GM12878 (cell line): ENCODE measurements at regions not wholly inside any gene's neighbourhood (a gene's known extent, or its start where the extent isn't known, plus 50 kb on each side); places are given as distances from the start of the nearest gene placed in this dataset.

ENCODE experiments used
- ATAC-seq: fragments of 200-7000 bp; cut with Tn5 transposase; 3 replicates; pipeline ENCODE4 v1.9.1; 2020; ENCODE audit warnings: mild to moderate bottlenecking, moderate library complexity
- BruUV-seq: library from RNA; stranded (reverse); fragments of 400-500 nt; replicated peaks from 2 replicates; lab custom pipeline; 2021; lab: Mats Ljungman, UMichigan
- CTCF ChIA-PET: fragments of 300-600 bp; sonication (Branson Sonifier 250); formaldehyde crosslinking; extraction: SDS; loops from one replicate; lab custom pipeline; 2021; ENCODE audit warnings: inconsistent platforms; lab: Yijun Ruan, JAX
- POLR2A ChIA-PET: fragments of 350-600 bp; formaldehyde crosslinking; extraction: SDS; loops from one replicate; lab custom pipeline; 2021; ENCODE audit warnings: inconsistent platforms; lab: Charles Lee
- RAD21 ChIA-PET: fragments of 300-600 bp; sonication (Branson Sonifier 250); formaldehyde crosslinking; loops from one replicate; lab custom pipeline; 2023; ENCODE audit warnings: antibody characterized with exemption; ENCODE audit not compliant: unreplicated experiment; lab: Charles Lee
- SMC1A ChIA-PET: fragments of 300-600 bp; sonication (Branson Sonifier 250); formaldehyde crosslinking; loops from one replicate; lab custom pipeline; 2023; ENCODE audit not compliant: unreplicated experiment, uncharacterized antibody; lab: Charles Lee
- DNase-seq: peaks from one replicate; pipeline ENCODE4 v3.0.0-alpha.2; 2011; ENCODE audit warnings: low read depth, low spot score
- FAIRE-seq: peaks from 3 replicates; lab custom pipeline; 2011; peaks lifted over from hg19 to GRCh38; lab: Jason Lieb, UNC
- H2AFZ ChIP-seq: 2 replicates; pipeline ENCODE4 v1.6.0; 2011; ENCODE audit warnings: low read depth, low read length, control low read depth; ENCODE audit not compliant: control insufficient read depth
- H3K27ac ChIP-seq: 2 replicates; pipeline ENCODE4 v1.5.1; 2011; ENCODE audit warnings: control low read depth; ENCODE audit not compliant: control insufficient read depth, insufficient read depth
- H3K27me3 ChIP-seq, 2 experiments: replicated peaks in 1 of 2; 2 replicates each; pipeline versions ENCODE4 v1.6.0 to v1.6.1; 2011; ENCODE audit warnings: low read length in 1 of 2; ENCODE audit not compliant: control insufficient read depth in 2 of 2, insufficient read depth in 2 of 2
- H3K36me3 ChIP-seq, 2 experiments: 2 replicates each; pipeline ENCODE4 v1.5.1; 2011; ENCODE audit warnings: low read length in 1 of 2; ENCODE audit not compliant: control insufficient read depth in 2 of 2, insufficient read depth in 2 of 2
- H3K4me1 ChIP-seq: 2 replicates; pipeline ENCODE4 v1.6.1; 2011; ENCODE audit warnings: mild to moderate bottlenecking, low read length, moderate library complexity, mixed read lengths; ENCODE audit not compliant: control insufficient read depth, insufficient read depth
- H3K4me2 ChIP-seq: 2 replicates; pipeline ENCODE4 v1.6.0; 2011; ENCODE audit warnings: control low read depth; ENCODE audit not compliant: control insufficient read depth, insufficient read depth
- H3K4me3 ChIP-seq: fragments of 200-600 bp; sonication (generic); 2 replicates; pipeline ENCODE4 v1.5.1; 2016
- H3K79me2 ChIP-seq: 2 replicates; pipeline ENCODE4 v1.6.0; 2011; ENCODE audit warnings: low read length; ENCODE audit not compliant: control insufficient read depth, insufficient read depth
- H3K9ac ChIP-seq: 2 replicates; pipeline ENCODE4 v1.8.0; 2011; ENCODE audit warnings: low read length, control low read depth, mixed read lengths; ENCODE audit not compliant: control insufficient read depth, insufficient read depth
- H3K9me3 ChIP-seq: replicated peaks from 3 replicates; pipeline ENCODE4 v1.5.1; 2011; ENCODE audit warnings: mild to moderate bottlenecking, low read length; ENCODE audit not compliant: control insufficient read depth, insufficient read depth
- H4K20me1 ChIP-seq: 2 replicates; pipeline ENCODE4 v1.6.0; 2011; ENCODE audit not compliant: control insufficient read depth, insufficient read depth
- BRCA1 ChIP-seq: IDR thresholded peaks from 2 replicates; pipeline ENCODE4 v1.6.1; 2011; ENCODE audit warnings: low read depth, low read length, improper control_type of control experiment
- CTCF ChIP-seq, 3 experiments: IDR thresholded peaks in 2 of 3; conservative IDR thresholded peaks in 1 of 3; 2 replicates each; pipeline ENCODE4 v1.5.1; 2011; ENCODE audit warnings: low read depth in 3 of 3, low read length in 3 of 3, mild to moderate bottlenecking in 3 of 3, control low read depth in 2 of 3, moderate library complexity in 2 of 3, inconsistent platforms in 1 of 3, mixed read lengths in 1 of 3; ENCODE audit not compliant: control insufficient read depth in 2 of 3, insufficient read depth in 1 of 3; ENCODE audit errors: extremely low read depth in 1 of 3
- HDAC2 ChIP-seq: fragments of 200-600 bp; sonication (generic); IDR thresholded peaks from 2 replicates; pipeline ENCODE4 v1.6.1; 2017
- RCOR1 ChIP-seq: conservative IDR thresholded peaks from 2 replicates; pipeline ENCODE4 v1.6.1; 2012; ENCODE audit warnings: low read depth, low read length, improper control_type of control experiment
- SIN3A ChIP-seq: IDR thresholded peaks from 2 replicates; pipeline ENCODE4 v1.6.1; 2012; ENCODE audit warnings: low read depth, low read length, improper control_type of control experiment
- SP1 ChIP-seq: IDR thresholded peaks from one replicate; pipeline ENCODE4 v1.6.1; 2011; ENCODE audit warnings: low read depth, low read length
- SRF ChIP-seq, 2 experiments: IDR thresholded peaks; 2 replicates each; pipeline ENCODE4 v1.6.1; 2011; ENCODE audit warnings: low read depth in 2 of 2, low read length in 2 of 2, mild to moderate bottlenecking in 1 of 2, moderate library complexity in 1 of 2
- ZNF217 ChIP-seq: fragments of 450-650 bp; IDR thresholded peaks from 2 replicates; pipeline ENCODE4 v1.6.1; 2017; ENCODE audit warnings: antibody characterized with exemption, mild to moderate bottlenecking
- WGBS: methylation state at CpG from one replicate; pipeline ENCODE4 v1.1.6; 2016; ENCODE audit warnings: low lambda C conversion rate; ENCODE audit not compliant: insufficient replicate concordance, insufficient coverage; ENCODE audit errors: missing lambda C conversion rate; 5-methylcytosine and 5-hydroxymethylcytosine counted together
- in situ Hi-C: fragments of 300-500 bp; cut with MboI; formaldehyde crosslinking; loops from 9 replicates; pipeline ENCODE4 v1.14.3; 2018; ENCODE audit warnings: mixed read lengths
- intact Hi-C: fragments of 100-400 bp; cut with micrococcal nuclease; formaldehyde crosslinking; loops from one replicate; pipeline ENCODE4 v1.14.2; 2022; ENCODE audit not compliant: unreplicated experiment
- TF ChIP-seq, protein P1 (sequence below): IDR thresholded peaks from 2 replicates; pipeline ENCODE4 v1.6.1; 2012; ENCODE audit warnings: improper control_type of control experiment, low read depth, low read length; ENCODE audit not compliant: insufficient replicate concordance
- TF ChIP-seq, protein P2 (sequence below): IDR thresholded peaks from 2 replicates; pipeline ENCODE4 v1.6.1; 2012; ENCODE audit warnings: low read length, inconsistent platforms

GRCh38 chr13:21980049-21980448, 309.2 kb downstream of the FGF9 start:
- Histone ChIP-seq H3K79me2 (no peaks in the 10 kb centered on the region), H3K27ac (no peak overlapping the region), H3K4me1 (no peaks in the 10 kb centered on the region), H3K9ac (no peak overlapping the region), H2AFZ (no peak overlapping the region), H3K27me3 (no peaks in the 10 kb centered on the region), H3K4me3 (no peak overlapping the region), H3K36me3 (no peaks in the 10 kb centered on the region), H3K9me3 (no peaks in the 10 kb centered on the region), H4K20me1 (no peaks in the 10 kb centered on the region), H3K4me2 (no peak overlapping the region)
- ATAC-seq (no peak), DNase-seq (no peak), FAIRE-seq (no peak)
- ChIA-PET CTCF (interaction anchor here (0.6 kb wide), 1 partner anchor 291 kb away, joined by 3 read pairs; no protein-coding TSS in a partner anchor), SMC1A (no interaction called here), POLR2A (no interaction called here), RAD21 (no interaction called here)
- no TSS peak for BruUV-seq
- WGBS = 67% methylated on average over 2 of the region's 2 CpGs
- no peak for TF ChIP-seq BRCA1
- TF ChIP-seq ZNF217 = no peak
- TF ChIP-seq, protein P1, sequence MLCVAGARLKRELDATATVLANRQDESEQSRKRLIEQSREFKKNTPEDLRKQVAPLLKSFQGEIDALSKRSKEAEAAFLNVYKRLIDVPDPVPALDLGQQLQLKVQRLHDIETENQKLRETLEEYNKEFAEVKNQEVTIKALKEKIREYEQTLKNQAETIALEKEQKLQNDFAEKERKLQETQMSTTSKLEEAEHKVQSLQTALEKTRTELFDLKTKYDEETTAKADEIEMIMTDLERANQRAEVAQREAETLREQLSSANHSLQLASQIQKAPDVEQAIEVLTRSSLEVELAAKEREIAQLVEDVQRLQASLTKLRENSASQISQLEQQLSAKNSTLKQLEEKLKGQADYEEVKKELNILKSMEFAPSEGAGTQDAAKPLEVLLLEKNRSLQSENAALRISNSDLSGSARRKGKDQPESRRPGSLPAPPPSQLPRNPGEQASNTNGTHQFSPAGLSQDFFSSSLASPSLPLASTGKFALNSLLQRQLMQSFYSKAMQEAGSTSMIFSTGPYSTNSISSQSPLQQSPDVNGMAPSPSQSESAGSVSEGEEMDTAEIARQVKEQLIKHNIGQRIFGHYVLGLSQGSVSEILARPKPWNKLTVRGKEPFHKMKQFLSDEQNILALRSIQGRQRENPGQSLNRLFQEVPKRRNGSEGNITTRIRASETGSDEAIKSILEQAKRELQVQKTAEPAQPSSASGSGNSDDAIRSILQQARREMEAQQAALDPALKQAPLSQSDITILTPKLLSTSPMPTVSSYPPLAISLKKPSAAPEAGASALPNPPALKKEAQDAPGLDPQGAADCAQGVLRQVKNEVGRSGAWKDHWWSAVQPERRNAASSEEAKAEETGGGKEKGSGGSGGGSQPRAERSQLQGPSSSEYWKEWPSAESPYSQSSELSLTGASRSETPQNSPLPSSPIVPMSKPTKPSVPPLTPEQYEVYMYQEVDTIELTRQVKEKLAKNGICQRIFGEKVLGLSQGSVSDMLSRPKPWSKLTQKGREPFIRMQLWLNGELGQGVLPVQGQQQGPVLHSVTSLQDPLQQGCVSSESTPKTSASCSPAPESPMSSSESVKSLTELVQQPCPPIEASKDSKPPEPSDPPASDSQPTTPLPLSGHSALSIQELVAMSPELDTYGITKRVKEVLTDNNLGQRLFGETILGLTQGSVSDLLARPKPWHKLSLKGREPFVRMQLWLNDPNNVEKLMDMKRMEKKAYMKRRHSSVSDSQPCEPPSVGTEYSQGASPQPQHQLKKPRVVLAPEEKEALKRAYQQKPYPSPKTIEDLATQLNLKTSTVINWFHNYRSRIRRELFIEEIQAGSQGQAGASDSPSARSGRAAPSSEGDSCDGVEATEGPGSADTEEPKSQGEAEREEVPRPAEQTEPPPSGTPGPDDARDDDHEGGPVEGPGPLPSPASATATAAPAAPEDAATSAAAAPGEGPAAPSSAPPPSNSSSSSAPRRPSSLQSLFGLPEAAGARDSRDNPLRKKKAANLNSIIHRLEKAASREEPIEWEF = no peak
- no peak for TF ChIP-seq SIN3A
- TF ChIP-seq HDAC2 = no peak
- TF ChIP-seq SP1 = no peak
- TF ChIP-seq, protein P2, sequence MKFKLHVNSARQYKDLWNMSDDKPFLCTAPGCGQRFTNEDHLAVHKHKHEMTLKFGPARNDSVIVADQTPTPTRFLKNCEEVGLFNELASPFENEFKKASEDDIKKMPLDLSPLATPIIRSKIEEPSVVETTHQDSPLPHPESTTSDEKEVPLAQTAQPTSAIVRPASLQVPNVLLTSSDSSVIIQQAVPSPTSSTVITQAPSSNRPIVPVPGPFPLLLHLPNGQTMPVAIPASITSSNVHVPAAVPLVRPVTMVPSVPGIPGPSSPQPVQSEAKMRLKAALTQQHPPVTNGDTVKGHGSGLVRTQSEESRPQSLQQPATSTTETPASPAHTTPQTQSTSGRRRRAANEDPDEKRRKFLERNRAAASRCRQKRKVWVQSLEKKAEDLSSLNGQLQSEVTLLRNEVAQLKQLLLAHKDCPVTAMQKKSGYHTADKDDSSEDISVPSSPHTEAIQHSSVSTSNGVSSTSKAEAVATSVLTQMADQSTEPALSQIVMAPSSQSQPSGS = no peak
- no peak for TF ChIP-seq CTCF (IDR thresholded peaks at IDR 0.05 in 2 of 3, conservative IDR thresholded peaks at IDR 0.05 in 1 of 3; ENCODE audit: control insufficient read depth in 2 of 3, extremely low read depth in 1 of 3, insufficient read depth in 1 of 3, low read depth in 3 of 3, low read length in 3 of 3)
- no peak for TF ChIP-seq SRF (IDR thresholded peaks at IDR 0.05; ENCODE audit: low read depth in 2 of 2, low read length in 2 of 2)
- TF ChIP-seq RCOR1 = no peak
- in situ Hi-C loops = no loop called here
- intact Hi-C loops = no loop called here
